Cardiac muscle cell (in vitro differentiated cells and primary cell): ENCODE measurements at regions not wholly inside any gene's neighbourhood (a gene's known extent, or its start where the extent isn't known, plus 50 kb on each side); places are given as distances from the start of the nearest gene placed in this dataset.

ENCODE experiments used
- DNase-seq, 2 donors: peaks; one replicate each; pipeline versions ENCODE4 v3.0.0 to v3.0.0-alpha.2; 2010 to 2017; ENCODE audit warnings: low read depth in 1 of 2, low spot score in 1 of 2
- H3K27ac ChIP-seq: fragments of 200-600 bp; sonication (generic); 2 replicates; pipeline ENCODE4 v1.5.1; 2016
- H3K27me3 ChIP-seq: fragments of 200-600 bp; sonication (generic); 2 replicates; pipeline ENCODE4 v1.6.0; 2016; ENCODE audit warnings: control low read depth
- H3K36me3 ChIP-seq: fragments of 200-600 bp; sonication (generic); 2 replicates; pipeline ENCODE4 v1.5.1; 2016; ENCODE audit warnings: control low read depth
- H3K4me1 ChIP-seq: fragments of 200-600 bp; sonication (generic); 2 replicates; pipeline ENCODE4 v1.8.1; 2017; ENCODE audit warnings: low read depth, mild to moderate bottlenecking, mixed run types
- H3K4me3 ChIP-seq: fragments of 200-600 bp; sonication (generic); 2 replicates; pipeline ENCODE4 v1.5.1; 2016; ENCODE audit warnings: mild to moderate bottlenecking
- H3K9me3 ChIP-seq: fragments of 200-600 bp; sonication (generic); 2 replicates; pipeline ENCODE4 v1.5.1; 2017; ENCODE audit warnings: low read depth, mild to moderate bottlenecking, control low read depth
- TF ChIP-seq, protein P1 (sequence below): IDR thresholded peaks from 2 replicates; pipeline ENCODE4 v1.5.1; 2012; ENCODE audit warnings: low read depth, mild to moderate bottlenecking, low read length

DNA sequence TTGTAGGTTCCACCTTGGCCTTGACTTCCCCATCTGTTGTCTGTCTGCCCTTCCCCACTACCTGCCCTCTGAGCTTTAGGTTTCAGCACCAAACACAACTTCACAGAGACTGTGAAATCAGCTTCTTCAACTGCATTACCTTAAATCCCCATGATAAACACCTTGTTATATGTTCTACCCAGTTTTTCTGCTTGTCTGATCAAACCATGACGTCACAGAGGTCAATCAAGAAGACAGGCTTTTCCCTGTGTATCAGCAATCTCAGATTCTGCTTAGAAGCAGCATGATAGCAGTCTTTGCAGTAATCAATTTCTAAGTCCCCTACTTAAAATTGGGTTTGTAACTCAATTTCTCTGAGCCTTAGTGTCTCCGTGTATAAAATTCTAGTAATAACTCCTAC lies 175.0 kb downstream of the PLK2 start:
- H3K9me3 ChIP-seq = no peaks in the 10 kb centered on the region
- H3K27ac ChIP-seq = no peak overlapping the region
- no peaks in the 10 kb centered on the region for H3K36me3 ChIP-seq
- no peak overlapping the region for H3K4me3 ChIP-seq
- TF ChIP-seq, protein P1, sequence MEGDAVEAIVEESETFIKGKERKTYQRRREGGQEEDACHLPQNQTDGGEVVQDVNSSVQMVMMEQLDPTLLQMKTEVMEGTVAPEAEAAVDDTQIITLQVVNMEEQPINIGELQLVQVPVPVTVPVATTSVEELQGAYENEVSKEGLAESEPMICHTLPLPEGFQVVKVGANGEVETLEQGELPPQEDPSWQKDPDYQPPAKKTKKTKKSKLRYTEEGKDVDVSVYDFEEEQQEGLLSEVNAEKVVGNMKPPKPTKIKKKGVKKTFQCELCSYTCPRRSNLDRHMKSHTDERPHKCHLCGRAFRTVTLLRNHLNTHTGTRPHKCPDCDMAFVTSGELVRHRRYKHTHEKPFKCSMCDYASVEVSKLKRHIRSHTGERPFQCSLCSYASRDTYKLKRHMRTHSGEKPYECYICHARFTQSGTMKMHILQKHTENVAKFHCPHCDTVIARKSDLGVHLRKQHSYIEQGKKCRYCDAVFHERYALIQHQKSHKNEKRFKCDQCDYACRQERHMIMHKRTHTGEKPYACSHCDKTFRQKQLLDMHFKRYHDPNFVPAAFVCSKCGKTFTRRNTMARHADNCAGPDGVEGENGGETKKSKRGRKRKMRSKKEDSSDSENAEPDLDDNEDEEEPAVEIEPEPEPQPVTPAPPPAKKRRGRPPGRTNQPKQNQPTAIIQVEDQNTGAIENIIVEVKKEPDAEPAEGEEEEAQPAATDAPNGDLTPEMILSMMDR = no peak
- H3K4me1 ChIP-seq = no peaks in the 10 kb centered on the region
- DNase-seq = no peak
- no peaks in the 10 kb centered on the region for H3K27me3 ChIP-seq

DNA sequence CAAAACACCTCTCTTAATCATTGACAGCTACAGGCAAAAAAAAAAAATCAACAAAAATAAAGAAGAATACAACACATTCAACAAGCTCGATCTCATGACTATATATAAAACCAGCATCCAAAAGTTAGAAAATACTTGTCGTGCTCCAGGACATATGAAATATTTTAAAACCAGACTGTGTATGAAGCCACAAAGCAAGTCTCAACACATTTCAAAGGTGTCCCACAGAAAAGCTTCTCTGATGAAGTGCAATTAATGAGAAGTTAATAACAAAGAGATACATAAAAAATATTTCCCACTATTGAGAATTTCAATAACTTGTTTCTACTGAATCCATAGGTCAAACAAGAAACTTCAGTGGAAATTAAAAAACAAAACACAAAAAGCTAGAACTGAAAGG lies 178.7 kb downstream of the PLK2 start:
- no peak for DNase-seq
- H3K36me3 ChIP-seq = no peaks in the 10 kb centered on the region
- no peaks in the 10 kb centered on the region for H3K9me3 ChIP-seq
- H3K4me1 ChIP-seq = no peaks in the 10 kb centered on the region
- TF ChIP-seq, protein P1 = no peak
- H3K27me3 ChIP-seq = no peaks in the 10 kb centered on the region
- H3K4me3 ChIP-seq = no peak overlapping the region
- no peak overlapping the region for H3K27ac ChIP-seq

DNA sequence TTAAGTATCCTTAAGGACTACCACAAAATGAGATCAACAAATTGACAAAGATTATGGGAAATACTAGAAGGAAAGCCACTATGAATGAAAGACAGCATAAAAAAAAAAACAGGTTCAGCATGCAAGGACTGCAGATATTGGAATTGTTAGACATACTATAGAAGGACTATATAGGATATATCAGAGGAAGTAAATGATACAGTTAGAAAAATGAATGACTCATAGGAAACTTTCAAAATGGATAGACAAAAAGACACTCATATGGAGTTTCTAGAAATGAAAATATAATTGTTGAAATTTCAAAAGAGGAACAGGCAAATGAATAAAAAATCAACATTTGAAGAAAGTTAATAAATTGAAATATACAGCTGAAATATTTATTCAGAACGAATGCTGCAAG lies 180.6 kb downstream of the PLK2 start:
- Histone ChIP-seq H3K36me3 (no peaks in the 10 kb centered on the region), H3K27ac (no peak overlapping the region), H3K27me3 (no peaks in the 10 kb centered on the region), H3K4me1 (no peaks in the 10 kb centered on the region), H3K9me3 (no peaks in the 10 kb centered on the region), H3K4me3 (no peak overlapping the region)
- TF ChIP-seq, protein P1 = no peak
- no peak for DNase-seq

GRCh38 chr5:58276431-58276830 lies 183.5 kb downstream of the PLK2 start:
- Histone ChIP-seq H3K27me3 (no peaks in the 10 kb centered on the region), H3K36me3 (no peaks in the 10 kb centered on the region), H3K4me1 (no peaks in the 10 kb centered on the region), H3K27ac (no peak overlapping the region), H3K4me3 (no peak overlapping the region), H3K9me3 (no peaks in the 10 kb centered on the region)
- DNase-seq = no peak
- TF ChIP-seq, protein P1 = no peak

GRCh38 chr5:58275516-58275915 lies 184.4 kb downstream of the PLK2 start:
- TF ChIP-seq, protein P1 = no peak
- no peak overlapping the region for H3K27ac ChIP-seq
- DNase-seq = no peak
- no peaks in the 10 kb centered on the region for H3K36me3 ChIP-seq
- H3K27me3 ChIP-seq = no peaks in the 10 kb centered on the region
- H3K4me1 ChIP-seq = no peaks in the 10 kb centered on the region
- H3K9me3 ChIP-seq = no peaks in the 10 kb centered on the region
- no peak overlapping the region for H3K4me3 ChIP-seq

DNA sequence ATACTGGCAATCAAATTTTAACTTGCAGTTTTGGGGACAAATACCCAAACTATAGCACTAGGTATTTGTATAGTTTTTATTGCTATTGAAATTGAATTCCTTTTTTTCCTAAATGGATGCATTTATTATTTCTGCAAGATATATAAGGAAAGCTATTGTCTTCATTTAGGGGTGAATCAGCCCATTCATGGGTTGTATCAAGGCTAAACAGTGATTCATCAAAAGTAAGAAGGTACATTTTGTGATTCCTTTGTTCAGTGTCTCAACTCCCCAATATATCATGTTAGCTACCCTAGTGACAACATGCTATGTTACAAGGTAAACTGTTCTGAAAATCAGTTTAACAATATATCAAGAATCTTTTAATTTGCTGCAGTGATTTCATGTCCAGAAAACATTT lies 185.7 kb downstream of the PLK2 start:
- no peak overlapping the region for H3K27ac ChIP-seq
- TF ChIP-seq, protein P1 = no peak
- DNase-seq = no peak

More for the DNA sequence above, 185.7 kb downstream of the PLK2 start:
- Histone ChIP-seq H3K4me3 (no peak overlapping the region), H3K4me1 (no peaks in the 10 kb centered on the region), H3K36me3 (no peaks in the 10 kb centered on the region), H3K27me3 (no peaks in the 10 kb centered on the region), H3K9me3 (no peaks in the 10 kb centered on the region)
